MM.1S (cell line): ENCODE measurements at regions not wholly inside any gene's neighbourhood (a gene's known extent, or its start where the extent isn't known, plus 50 kb on each side); places are given as distances from the start of the nearest gene placed in this dataset.

Experiments used
- EZH2 ChIP-seq: fragments of 300-600 bp; sonication (generic); optimal IDR thresholded peaks from 2 replicates; pipeline ENCODE3; 2017; ENCODE audit warnings: low read depth, mild to moderate bottlenecking, antibody characterized with exemption, low read length, mixed read lengths
- EZH2phosphoT487 ChIP-seq: fragments of 300-600 bp; sonication (generic); IDR thresholded peaks from 2 replicates; pipeline ENCODE4 v1.6.1; 2018; ENCODE audit warnings: antibody characterized with exemption, low read length
- TF ChIP-seq, protein P1 (sequence below): fragments of 300-600 bp; sonication (generic); IDR thresholded peaks from 2 replicates; pipeline ENCODE4 v1.5.1; 2016; ENCODE audit warnings: antibody characterized with exemption, low read length, mixed read lengths

DNA sequence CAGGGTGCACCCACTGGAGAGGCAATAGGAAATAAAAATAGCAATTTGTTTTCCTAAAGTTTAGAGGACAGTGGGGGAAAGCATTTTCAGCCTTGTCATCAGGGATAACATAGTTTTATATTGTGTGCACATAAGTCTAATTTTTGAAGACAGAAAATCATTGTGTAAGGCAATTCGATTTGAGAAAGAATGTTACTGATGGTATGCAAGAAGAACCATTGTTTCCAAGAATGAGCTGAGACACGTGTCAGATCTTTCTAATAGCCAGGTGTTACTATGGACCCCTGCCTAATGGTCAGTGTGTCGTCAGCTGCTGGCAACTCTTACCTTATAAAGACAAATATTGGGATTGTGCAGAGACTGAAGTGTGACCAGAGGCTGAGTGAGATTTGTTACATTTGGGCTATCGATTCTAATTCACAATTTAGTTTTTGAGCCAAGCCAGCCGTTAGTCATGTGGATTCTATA, 67.1 kb upstream of the PPP2R2B start:
- no peak for TF ChIP-seq EZH2
- TF ChIP-seq, protein P1, sequence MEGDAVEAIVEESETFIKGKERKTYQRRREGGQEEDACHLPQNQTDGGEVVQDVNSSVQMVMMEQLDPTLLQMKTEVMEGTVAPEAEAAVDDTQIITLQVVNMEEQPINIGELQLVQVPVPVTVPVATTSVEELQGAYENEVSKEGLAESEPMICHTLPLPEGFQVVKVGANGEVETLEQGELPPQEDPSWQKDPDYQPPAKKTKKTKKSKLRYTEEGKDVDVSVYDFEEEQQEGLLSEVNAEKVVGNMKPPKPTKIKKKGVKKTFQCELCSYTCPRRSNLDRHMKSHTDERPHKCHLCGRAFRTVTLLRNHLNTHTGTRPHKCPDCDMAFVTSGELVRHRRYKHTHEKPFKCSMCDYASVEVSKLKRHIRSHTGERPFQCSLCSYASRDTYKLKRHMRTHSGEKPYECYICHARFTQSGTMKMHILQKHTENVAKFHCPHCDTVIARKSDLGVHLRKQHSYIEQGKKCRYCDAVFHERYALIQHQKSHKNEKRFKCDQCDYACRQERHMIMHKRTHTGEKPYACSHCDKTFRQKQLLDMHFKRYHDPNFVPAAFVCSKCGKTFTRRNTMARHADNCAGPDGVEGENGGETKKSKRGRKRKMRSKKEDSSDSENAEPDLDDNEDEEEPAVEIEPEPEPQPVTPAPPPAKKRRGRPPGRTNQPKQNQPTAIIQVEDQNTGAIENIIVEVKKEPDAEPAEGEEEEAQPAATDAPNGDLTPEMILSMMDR = no peak
- no peak for TF ChIP-seq EZH2phosphoT487
